ENCODE measurements at regions not wholly inside any gene's neighbourhood (a gene's known extent, or its start where the extent isn't known, plus 50 kb on each side); places are given as distances from the start of the nearest gene placed in this dataset.

- no peak for DNase-seq (ENCODE audit: low read depth in 4 of 4, low spot score in 3 of 4)
These were observed 52.0 kb downstream of the MAGEF1 start for GRCh38 chr3:184659797-184660301.

- no peak for DNase-seq (ENCODE audit: low read depth in 4 of 4, low spot score in 3 of 4)
These were observed 53.5 kb downstream of the MAGEF1 start for GRCh38 chr3:184658223-184658928.

DNA sequence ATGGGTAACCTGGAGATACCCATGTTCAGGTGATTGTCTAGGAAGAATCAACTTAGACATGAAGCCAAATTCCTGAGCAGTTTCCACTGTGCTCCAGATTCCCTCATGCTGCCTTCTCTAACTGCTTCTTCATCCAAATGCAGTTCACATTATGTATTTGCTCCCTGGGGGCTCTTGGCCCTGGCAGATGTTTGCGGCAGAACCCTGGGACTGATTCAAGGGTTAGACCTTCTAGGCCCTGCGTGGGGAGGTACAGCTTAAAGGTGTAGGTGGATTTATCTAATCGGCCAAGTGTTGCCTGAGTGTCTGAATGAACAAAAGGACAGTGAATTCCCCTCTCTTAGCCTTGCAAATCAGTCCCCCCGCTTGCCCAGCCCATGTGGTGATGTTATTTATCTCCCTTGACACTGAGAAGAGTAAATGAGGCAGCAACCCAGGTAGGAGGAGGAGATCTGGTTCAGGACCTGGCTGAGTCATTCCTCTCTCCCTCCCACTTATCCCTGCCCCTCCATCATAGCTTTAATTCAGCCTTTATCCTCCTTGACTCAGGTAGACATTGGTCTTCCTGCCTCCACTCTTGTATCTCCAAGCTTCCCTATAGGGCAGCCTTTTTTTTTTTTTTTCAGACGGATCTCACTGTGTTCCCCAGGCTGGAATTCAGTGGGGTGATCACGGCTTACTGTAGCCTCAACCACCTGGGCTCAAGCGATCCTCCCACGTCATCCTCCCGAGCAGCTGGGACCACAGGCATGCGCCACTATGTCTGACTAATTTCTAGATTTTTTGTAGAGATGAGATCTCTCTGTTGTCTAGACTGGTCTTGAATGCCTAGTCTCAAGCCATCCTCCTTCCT is 54.8 kb downstream of the MAGEF1 start:
- DNase-seq (ENCODE audit: low read depth in 4 of 4, low spot score in 3 of 4): no peak

DNA sequence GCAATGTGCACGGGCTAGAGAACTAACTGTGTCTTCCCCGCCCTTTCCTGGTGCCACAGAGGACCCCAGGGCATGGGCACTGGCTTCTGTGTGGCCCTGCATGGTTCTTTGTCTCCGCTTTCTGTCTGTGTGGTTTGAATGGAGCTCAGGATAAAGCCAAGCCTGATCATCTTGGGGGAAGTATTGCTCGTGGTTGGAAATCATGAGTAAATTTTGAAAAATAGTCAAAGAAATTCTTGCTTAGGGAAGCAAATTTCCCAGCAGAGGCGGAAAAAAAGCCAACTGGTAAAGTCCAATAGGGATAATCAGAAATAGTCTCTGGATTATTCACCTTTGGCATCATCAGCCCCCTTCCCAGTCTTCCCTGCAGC is 55.4 kb downstream of the MAGEF1 start:
- DNase-seq (ENCODE audit: low read depth in 4 of 4, low spot score in 3 of 4): no peak

DNA sequence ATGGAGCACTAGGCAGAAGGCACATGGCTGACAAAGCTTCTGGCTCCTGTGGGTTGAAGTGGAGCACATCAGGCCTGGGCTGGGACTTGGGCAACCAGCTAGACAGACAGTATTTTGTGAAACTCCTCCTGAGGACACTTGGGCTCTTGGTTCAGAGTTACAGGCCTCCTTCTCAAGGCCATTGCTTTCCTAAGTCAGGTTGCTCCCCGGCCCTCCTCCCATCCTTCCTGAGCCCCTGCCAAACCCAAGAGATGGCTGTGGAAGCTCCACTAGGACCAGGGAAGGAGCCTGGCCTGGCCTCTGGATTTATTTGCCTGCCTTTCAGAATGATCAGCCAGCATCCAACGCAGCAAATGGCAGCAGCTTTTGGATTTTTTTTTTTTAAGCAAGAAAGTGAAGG is 56.3 kb downstream of the MAGEF1 start:
- no peak for DNase-seq (ENCODE audit: low read depth in 4 of 4, low spot score in 3 of 4)

DNA sequence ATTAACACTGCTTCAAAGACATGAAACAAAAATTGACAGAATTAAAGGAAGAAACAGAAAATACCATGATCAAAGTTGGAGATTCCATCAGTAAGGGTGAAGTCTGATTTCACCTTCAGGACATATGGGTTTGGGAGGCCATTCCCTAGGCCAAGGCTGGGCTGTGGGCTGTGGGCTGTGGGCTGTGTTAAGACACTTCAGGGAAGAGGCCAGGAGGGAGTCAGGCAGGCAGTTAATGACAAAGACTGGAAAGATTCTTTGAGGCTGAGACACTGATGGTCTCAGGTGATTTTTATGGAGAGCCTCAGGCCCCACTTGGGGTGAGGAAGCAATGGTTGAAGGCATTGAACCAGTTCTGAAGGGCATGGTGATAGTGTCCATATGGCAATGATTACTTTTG is 57.5 kb downstream of the MAGEF1 start:
- DNase-seq (ENCODE audit: low read depth in 4 of 4, low spot score in 3 of 4): no peak

- no peak for DNase-seq (ENCODE audit: low read depth in 4 of 4, low spot score in 3 of 4)
These were observed 59.4 kb downstream of the MAGEF1 start for GRCh38 chr3:184652465-184652864.

- no peak for DNase-seq (ENCODE audit: low read depth in 4 of 4, low spot score in 3 of 4)
These were observed 60.0 kb downstream of the MAGEF1 start for GRCh38 chr3:184651904-184652303.

DNA sequence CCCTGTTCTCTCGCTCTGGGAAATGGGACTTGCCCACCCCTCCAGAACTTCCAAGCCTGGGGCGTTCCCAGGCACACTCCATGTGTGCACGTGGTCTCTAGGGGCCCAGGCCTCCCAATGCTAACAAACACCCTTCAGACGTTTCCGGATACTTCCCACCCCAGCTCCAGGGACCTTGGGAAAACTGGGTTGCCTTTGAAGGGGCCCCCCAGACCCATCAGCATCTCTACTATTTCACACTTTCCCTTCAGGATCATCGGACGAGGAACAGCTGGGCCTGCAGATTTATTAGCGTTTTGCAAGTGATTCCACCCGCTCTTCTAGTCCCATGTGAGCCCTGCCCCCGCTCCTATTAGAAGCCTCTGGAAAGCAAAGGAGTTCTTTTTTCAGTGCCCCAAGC is 63.2 kb downstream of the MAGEF1 start:
- DNase-seq (ENCODE audit: low read depth in 4 of 4, low spot score in 3 of 4): peak in 2 of 4 donors; percentile 68 to 73

DNA sequence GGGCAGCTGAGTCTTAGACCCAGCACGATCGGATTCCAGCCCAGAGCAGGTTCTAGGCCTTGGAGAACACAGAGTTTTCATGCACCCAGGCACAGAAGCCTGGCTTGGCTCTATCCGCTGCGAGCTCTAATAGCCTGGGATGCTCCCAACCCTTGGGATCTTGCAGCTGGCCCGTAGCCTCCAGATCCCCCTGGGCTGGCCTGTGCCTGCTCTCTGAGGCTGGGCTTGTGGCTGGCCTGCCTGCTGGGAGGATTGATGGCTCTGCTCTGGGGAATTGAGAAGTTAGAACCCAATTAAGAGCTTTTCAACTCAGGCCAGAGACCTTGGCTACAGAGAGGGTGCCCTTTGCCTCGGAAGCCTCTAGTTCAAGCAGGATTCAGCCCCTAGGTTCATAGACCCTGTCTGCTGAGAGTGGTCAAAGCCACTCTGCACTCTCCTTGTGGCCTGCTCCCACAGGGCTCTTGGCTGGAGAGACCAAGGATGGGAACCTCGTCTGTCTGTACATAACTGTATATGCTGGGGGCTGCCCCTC is 64.4 kb downstream of the MAGEF1 start:
- no peak for DNase-seq (ENCODE audit: low read depth in 4 of 4, low spot score in 3 of 4)

- no peak for DNase-seq (ENCODE audit: low read depth in 4 of 4, low spot score in 3 of 4)
These were observed 66.5 kb downstream of the MAGEF1 start for GRCh38 chr3:184645336-184645735.

- DNase-seq (ENCODE audit: low read depth in 4 of 4, low spot score in 3 of 4): no peak
These were observed 68.4 kb downstream of the MAGEF1 start for GRCh38 chr3:184643442-184643841.

GRCh38 chr3:184642631-184643285 is 69.1 kb downstream of the MAGEF1 start:
- peak in 2 of 4 donors; percentile 78 to 79 for DNase-seq (ENCODE audit: low read depth in 4 of 4, low spot score in 3 of 4)

DNA sequence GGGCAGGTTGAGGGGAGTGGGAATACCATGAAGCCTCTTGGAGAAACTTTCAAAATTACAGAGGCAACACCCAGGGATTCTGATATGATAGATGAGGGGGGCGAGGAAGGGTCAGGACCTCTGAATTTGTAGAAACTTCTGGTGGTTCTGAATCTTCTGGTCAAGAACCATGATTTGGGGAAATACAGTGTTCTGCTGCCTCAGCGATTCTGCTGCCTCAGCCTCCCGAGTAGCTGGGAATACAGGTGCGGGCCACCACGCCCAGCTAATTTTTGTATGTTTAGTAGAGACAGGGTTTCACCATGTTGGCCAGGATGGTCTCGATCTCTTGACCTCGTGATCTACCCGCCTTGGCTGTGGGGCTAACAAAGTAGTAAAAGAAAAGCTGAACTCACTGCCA is 70.4 kb downstream of the MAGEF1 start:
- no peak for DNase-seq (ENCODE audit: low read depth in 4 of 4, low spot score in 3 of 4)

DNA sequence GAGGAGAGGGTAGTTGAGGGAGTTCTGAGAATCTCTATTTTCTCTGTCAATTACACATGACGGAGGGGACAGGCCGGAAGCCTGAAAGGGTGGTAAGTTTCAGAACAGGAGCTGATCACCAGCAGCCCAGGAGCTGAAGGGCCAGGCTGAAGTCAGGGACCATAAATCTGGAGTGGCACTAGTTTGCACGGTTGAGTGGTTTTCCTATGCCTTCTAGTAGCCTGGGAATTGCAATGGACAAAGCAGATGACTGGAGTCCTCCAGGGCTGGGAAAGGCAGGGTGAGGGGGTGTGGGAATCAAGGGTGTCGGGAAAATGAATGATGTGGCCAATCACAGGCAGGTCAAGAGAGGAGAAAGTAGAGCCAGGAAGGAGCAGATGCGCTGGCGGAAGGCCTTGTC is 72.5 kb downstream of the MAGEF1 start:
- DNase-seq (ENCODE audit: low read depth in 4 of 4, low spot score in 3 of 4): peak in 2 of 4 donors; percentile 77 to 80

DNA sequence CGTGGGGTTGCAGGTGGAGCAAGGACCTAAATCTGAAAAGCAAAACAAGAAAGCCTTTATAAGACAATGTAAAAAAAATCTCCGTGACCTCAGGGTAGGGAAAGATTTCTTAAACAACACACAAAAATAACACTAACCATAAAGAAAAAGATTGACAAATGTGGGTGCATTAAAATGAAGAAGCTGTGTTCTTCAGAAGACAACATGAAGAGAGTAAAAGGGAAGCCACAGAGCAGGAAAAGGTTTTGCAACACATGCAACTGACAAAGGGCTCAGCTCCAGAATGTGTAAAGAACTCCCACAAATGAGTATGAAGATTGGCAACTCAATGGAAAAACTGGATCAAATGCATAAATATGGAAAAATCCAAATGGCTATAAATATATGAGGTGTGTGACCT is 74.2 kb downstream of the MAGEF1 start:
- no peak for DNase-seq (ENCODE audit: low read depth in 4 of 4, low spot score in 3 of 4)

DNA sequence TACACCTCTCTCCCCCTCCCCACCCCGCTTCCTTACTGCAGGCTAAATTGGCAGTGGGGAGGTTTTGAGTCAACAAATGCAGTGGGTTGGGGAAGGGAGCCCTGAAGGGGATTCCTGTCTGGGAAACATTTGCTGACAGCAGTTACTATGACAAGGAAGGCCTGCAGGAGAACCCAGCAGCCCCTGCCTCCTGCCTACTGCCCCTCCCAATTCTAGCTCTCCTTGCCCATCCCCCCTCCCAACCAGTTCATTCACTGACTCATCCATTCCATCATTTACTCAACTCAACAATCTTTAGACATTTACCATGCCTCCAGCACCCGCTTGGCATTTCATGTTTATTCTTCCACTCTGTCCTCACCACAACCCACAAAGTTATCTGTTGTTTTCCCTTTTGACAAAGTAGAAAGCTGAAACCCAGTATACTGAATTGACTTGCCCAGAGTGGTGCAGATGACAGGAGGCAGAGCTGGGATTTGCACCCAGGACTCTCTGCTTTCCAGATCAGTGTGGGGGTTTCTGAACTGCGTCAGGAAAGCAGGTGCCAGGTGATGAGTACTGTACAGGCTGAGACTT is 75.0 kb downstream of the MAGEF1 start:
- no peak for DNase-seq (ENCODE audit: low read depth in 4 of 4, low spot score in 3 of 4)

- no peak for DNase-seq (ENCODE audit: low read depth in 4 of 4, low spot score in 3 of 4)
These were observed 74.2 kb downstream of the EPHB3 start for GRCh38 chr3:184635774-184636173.

- no peak for DNase-seq (ENCODE audit: low read depth in 4 of 4, low spot score in 3 of 4)
These were observed 73.5 kb downstream of the EPHB3 start for GRCh38 chr3:184635126-184635525.

DNA sequence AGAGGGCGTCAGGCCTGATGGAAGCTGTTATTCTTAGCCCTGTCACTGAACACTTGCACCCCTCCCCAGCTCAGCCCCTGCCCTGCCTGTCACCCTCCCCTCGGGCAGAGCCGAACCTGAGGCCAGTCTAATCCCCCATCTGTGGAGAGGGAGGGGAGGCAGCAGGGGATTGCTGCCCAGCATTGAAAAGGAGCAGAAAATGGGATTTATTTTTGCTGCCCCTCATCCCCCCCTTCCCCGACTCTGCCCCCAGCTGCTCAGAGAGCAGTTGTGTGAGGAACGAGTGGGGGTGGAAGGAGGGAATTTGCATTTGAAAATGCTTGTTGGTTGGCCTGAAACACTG is 71.6 kb downstream of the EPHB3 start:
- no peak for DNase-seq (ENCODE audit: low read depth in 4 of 4, low spot score in 3 of 4)

Measured in right renal pelvis (tissue), 4 donors.